Stomach (tissue), 4 donors: ENCODE measurements at regions not wholly inside any gene's neighbourhood (a gene's known extent, or its start where the extent isn't known, plus 50 kb on each side); places are given as distances from the start of the nearest gene placed in this dataset.

Experiments
- EP300 ChIP-seq: sonication (generic); formaldehyde crosslinking; IDR thresholded peaks from one replicate; pipeline ENCODE4 v1.6.1; 2017; ENCODE audit warnings: antibody characterized with exemption
- POLR2AphosphoS5 ChIP-seq, 3 donors: sonication (generic); formaldehyde crosslinking; IDR thresholded peaks; one replicate each; pipeline ENCODE4 v1.6.1; 2016; ENCODE audit warnings: antibody characterized with exemption in 3 of 3
- TF ChIP-seq, protein P1 (sequence below), 7 experiments: fragments of 450-650 bp in 4 of 7; fragments of 200-600 bp in 3 of 7; sonication (generic) in 3 of 7; IDR thresholded peaks; one replicate each; pipeline ENCODE4 v1.5.1; 2016 to 2019; ENCODE audit warnings: antibody characterized with exemption in 7 of 7, control low read depth in 2 of 7, mild to moderate bottlenecking in 1 of 7

DNA sequence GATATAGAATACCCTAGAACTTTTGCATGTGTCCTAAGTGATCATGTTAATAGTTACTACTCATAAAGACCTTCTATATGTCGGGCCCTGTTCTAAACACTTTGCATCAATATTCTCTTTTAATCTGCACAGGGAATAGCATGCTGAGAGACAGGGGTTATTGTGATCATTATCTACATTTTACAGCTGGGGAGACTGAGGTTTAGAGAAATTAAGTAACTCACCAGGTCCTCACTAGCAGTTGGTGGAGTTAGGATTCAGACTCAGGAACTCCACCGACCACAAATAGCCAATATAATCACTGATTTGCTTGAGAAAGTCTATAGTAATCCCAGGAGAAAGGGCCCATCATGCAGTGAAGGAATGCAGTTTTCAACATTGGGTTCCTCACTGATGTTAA lies 111.2 kb upstream of the ADO start:
- TF ChIP-seq, protein P1, sequence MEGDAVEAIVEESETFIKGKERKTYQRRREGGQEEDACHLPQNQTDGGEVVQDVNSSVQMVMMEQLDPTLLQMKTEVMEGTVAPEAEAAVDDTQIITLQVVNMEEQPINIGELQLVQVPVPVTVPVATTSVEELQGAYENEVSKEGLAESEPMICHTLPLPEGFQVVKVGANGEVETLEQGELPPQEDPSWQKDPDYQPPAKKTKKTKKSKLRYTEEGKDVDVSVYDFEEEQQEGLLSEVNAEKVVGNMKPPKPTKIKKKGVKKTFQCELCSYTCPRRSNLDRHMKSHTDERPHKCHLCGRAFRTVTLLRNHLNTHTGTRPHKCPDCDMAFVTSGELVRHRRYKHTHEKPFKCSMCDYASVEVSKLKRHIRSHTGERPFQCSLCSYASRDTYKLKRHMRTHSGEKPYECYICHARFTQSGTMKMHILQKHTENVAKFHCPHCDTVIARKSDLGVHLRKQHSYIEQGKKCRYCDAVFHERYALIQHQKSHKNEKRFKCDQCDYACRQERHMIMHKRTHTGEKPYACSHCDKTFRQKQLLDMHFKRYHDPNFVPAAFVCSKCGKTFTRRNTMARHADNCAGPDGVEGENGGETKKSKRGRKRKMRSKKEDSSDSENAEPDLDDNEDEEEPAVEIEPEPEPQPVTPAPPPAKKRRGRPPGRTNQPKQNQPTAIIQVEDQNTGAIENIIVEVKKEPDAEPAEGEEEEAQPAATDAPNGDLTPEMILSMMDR (IDR thresholded peaks at IDR 0.05), result no peak
- no peak for TF ChIP-seq EP300
- TF ChIP-seq POLR2AphosphoS5 (IDR thresholded peaks at IDR 0.05), result no peak
